ENCODE measurements at regions not wholly inside any gene's neighbourhood (a gene's known extent, or its start where the extent isn't known, plus 50 kb on each side); places are given as distances from the start of the nearest gene placed in this dataset.
"Not testable (repeated sequence)": the region's sequence is repeated elsewhere in the genome, so short reads cannot be mapped to it uniquely, and the experiment has no call there.

- Mint-ChIP-seq H3K9me3 (no peaks in the 10 kb centered on the region), H3K27ac (no peak overlapping the region), H3K27me3 (peaks cover 11% of the 10 kb centered on the region), H3K36me3 (ENCODE audit: low read depth) (no peaks in the 10 kb centered on the region), H3K4me1 (peaks cover 5% of the 10 kb centered on the region), H3K4me3 (no peak overlapping the region)
- ChIA-PET POLR2A (no interaction called here), CTCF (no interaction called here)
- DNase-seq: no peak
These were observed 215.3 kb downstream of the ANAPC1 start for GRCh38 chr2:111668741-111669140.

- Mint-ChIP-seq H3K27me3 (peaks cover 14% of the 10 kb centered on the region), H3K4me3 (no peak overlapping the region), H3K9me3 (no peaks in the 10 kb centered on the region), H3K36me3 (ENCODE audit: low read depth) (no peaks in the 10 kb centered on the region), H3K4me1 (peaks cover 6% of the 10 kb centered on the region), H3K27ac (no peak overlapping the region)
- ChIA-PET CTCF (no interaction called here), POLR2A (no interaction called here)
- no peak for DNase-seq
These were observed 213.9 kb downstream of the ANAPC1 start for GRCh38 chr2:111669928-111670695.

GRCh38 chr2:111670776-111671175 is 213.2 kb downstream of the ANAPC1 start:
- Mint-ChIP-seq H3K36me3 (ENCODE audit: low read depth) (no peaks in the 10 kb centered on the region), H3K4me3 (no peak overlapping the region), H3K27me3 (peaks cover 18% of the 10 kb centered on the region), H3K9me3 (no peaks in the 10 kb centered on the region), H3K4me1 (peaks cover 9% of the 10 kb centered on the region), H3K27ac (no peak overlapping the region)
- ChIA-PET POLR2A (no interaction called here), CTCF (no interaction called here)
- no peak for DNase-seq

GRCh38 chr2:111671426-111672150 is 212.4 kb downstream of the ANAPC1 start:
- Mint-ChIP-seq H3K27me3 (peaks cover 24% of the 10 kb centered on the region), H3K4me3 (no peak overlapping the region), H3K27ac (no peak overlapping the region), H3K4me1 (peaks cover 9% of the 10 kb centered on the region), H3K9me3 (no peaks in the 10 kb centered on the region), H3K36me3 (ENCODE audit: low read depth) (no peaks in the 10 kb centered on the region)
- no peak for DNase-seq
- CTCF ChIA-PET: no interaction called here
- POLR2A ChIA-PET: no interaction called here

- H3K27ac Mint-ChIP-seq; H3K36me3 Mint-ChIP-seq (ENCODE audit: low read depth); H3K4me1 Mint-ChIP-seq; H3K9me3 Mint-ChIP-seq; POLR2A ChIA-PET; DNase-seq; H3K4me3 Mint-ChIP-seq; CTCF ChIA-PET: not testable (repeated sequence)
- peaks cover 26% of the 10 kb centered on the region for H3K27me3 Mint-ChIP-seq
These were observed 211.4 kb downstream of the ANAPC1 start for GRCh38 chr2:111672641-111673040.

GRCh38 chr2:111673526-111673925 is 210.5 kb downstream of the ANAPC1 start:
- ChIA-PET POLR2A (no interaction called here), CTCF (no interaction called here)
- H3K9me3 Mint-ChIP-seq: no peaks in the 10 kb centered on the region
- H3K4me3 Mint-ChIP-seq: no peak overlapping the region
- peaks cover 29% of the 10 kb centered on the region for H3K27me3 Mint-ChIP-seq
- H3K4me1 Mint-ChIP-seq: peaks cover 11% of the 10 kb centered on the region
- no peaks in the 10 kb centered on the region for H3K36me3 Mint-ChIP-seq (ENCODE audit: low read depth)
- no peak for DNase-seq
- H3K27ac Mint-ChIP-seq: no peak overlapping the region

GRCh38 chr2:111675419-111676194 is 208.4 kb downstream of the ANAPC1 start:
- no peak for DNase-seq
- peaks cover 20% of the 10 kb centered on the region for H3K4me1 Mint-ChIP-seq
- no peak overlapping the region for H3K27ac Mint-ChIP-seq
- H3K27me3 Mint-ChIP-seq: peaks cover 36% of the 10 kb centered on the region
- ChIA-PET POLR2A (interaction anchor here (0.8 kb wide), 1 partner anchor 30 kb away, joined by 4 read pairs; no protein-coding TSS in a partner anchor), CTCF (interaction anchor here (1.0 kb wide), 1 partner anchor 17 kb away, joined by 3 read pairs; no protein-coding TSS in a partner anchor)
- peaks cover 2% of the 10 kb centered on the region for H3K9me3 Mint-ChIP-seq
- H3K4me3 Mint-ChIP-seq: no peak overlapping the region
- H3K36me3 Mint-ChIP-seq (ENCODE audit: low read depth): no peaks in the 10 kb centered on the region

- H3K4me1 Mint-ChIP-seq: peaks cover 20% of the 10 kb centered on the region
- no peak overlapping the region for H3K4me3 Mint-ChIP-seq
- H3K27me3 Mint-ChIP-seq: peaks cover 41% of the 10 kb centered on the region
- no peak for DNase-seq
- H3K36me3 Mint-ChIP-seq (ENCODE audit: low read depth): no peaks in the 10 kb centered on the region
- ChIA-PET CTCF (interaction anchor here (1.0 kb wide), 1 partner anchor 16 kb away, joined by 3 read pairs; no protein-coding TSS in a partner anchor), POLR2A (interaction anchor here (0.8 kb wide), 1 partner anchor 30 kb away, joined by 4 read pairs; no protein-coding TSS in a partner anchor)
- H3K27ac Mint-ChIP-seq: no peak overlapping the region
- H3K9me3 Mint-ChIP-seq: peaks cover 3% of the 10 kb centered on the region
These were observed 207.6 kb downstream of the ANAPC1 start for GRCh38 chr2:111676291-111676822.

- no peak for DNase-seq
- H3K27ac Mint-ChIP-seq: no peak overlapping the region
- no peak overlapping the region for H3K4me3 Mint-ChIP-seq
- H3K27me3 Mint-ChIP-seq: peaks cover 51% of the 10 kb centered on the region
- peaks cover 3% of the 10 kb centered on the region for H3K9me3 Mint-ChIP-seq
- POLR2A ChIA-PET: interaction anchor here (1.3 kb wide), 1 partner anchor 1000 kb away, joined by 6 read pairs; the partner anchor contains the start of gene BUB1
- H3K36me3 Mint-ChIP-seq (ENCODE audit: low read depth): no peaks in the 10 kb centered on the region
- H3K4me1 Mint-ChIP-seq: peaks cover 20% of the 10 kb centered on the region
- CTCF ChIA-PET: no interaction called here
These were observed 205.8 kb downstream of the ANAPC1 start for GRCh38 chr2:111678161-111678560.

- no peak for DNase-seq
- Mint-ChIP-seq H3K4me3 (no peak overlapping the region), H3K27ac (no peak overlapping the region), H3K36me3 (ENCODE audit: low read depth) (no peaks in the 10 kb centered on the region), H3K9me3 (peaks cover 3% of the 10 kb centered on the region), H3K4me1 (peaks cover 20% of the 10 kb centered on the region), H3K27me3 (peaks cover 54% of the 10 kb centered on the region)
- POLR2A ChIA-PET: interaction anchor here (0.9 to 1.3 kb wide), 4 partner anchors 16 to 1001 kb away, joined by 3 to 6 read pairs (median 3); partner anchors contain the start of gene BUB1
- CTCF ChIA-PET: no interaction called here
These were observed 205.3 kb downstream of the ANAPC1 start for GRCh38 chr2:111678651-111679050.

- DNase-seq: no peak
- H3K9me3 Mint-ChIP-seq: peaks cover 3% of the 10 kb centered on the region
- H3K36me3 Mint-ChIP-seq (ENCODE audit: low read depth): no peaks in the 10 kb centered on the region
- no peak overlapping the region for H3K4me3 Mint-ChIP-seq
- peaks cover 53% of the 10 kb centered on the region for H3K27me3 Mint-ChIP-seq
- POLR2A ChIA-PET: interaction anchor here (0.9 to 1.3 kb wide), 4 partner anchors 16 to 1001 kb away, joined by 3 to 6 read pairs (median 3); partner anchors contain the start of gene BUB1
- CTCF ChIA-PET: no interaction called here
- no peak overlapping the region for H3K27ac Mint-ChIP-seq
- H3K4me1 Mint-ChIP-seq: peaks cover 20% of the 10 kb centered on the region
These were observed 204.8 kb downstream of the ANAPC1 start for GRCh38 chr2:111679202-111679601.

GRCh38 chr2:111684611-111685010 is 199.4 kb downstream of the ANAPC1 start:
- Mint-ChIP-seq H3K27me3 (peaks cover 40% of the 10 kb centered on the region), H3K4me1 (no peaks in the 10 kb centered on the region)

GRCh38 chr2:111685342-111685741 is 198.7 kb downstream of the ANAPC1 start:
- Mint-ChIP-seq H3K4me3 (no peak overlapping the region), H3K27ac (no peak overlapping the region), H3K4me1 (no peaks in the 10 kb centered on the region), H3K27me3 (peaks cover 34% of the 10 kb centered on the region), H3K36me3 (ENCODE audit: low read depth) (no peaks in the 10 kb centered on the region), H3K9me3 (peaks cover 2% of the 10 kb centered on the region)
- ChIA-PET CTCF (no interaction called here), POLR2A (no interaction called here)
- no peak for DNase-seq

More at GRCh38 chr2:111684611-111685010, 199.4 kb downstream of the ANAPC1 start:
- ChIA-PET POLR2A (no interaction called here), CTCF (no interaction called here)
- no peak overlapping the region for H3K27ac Mint-ChIP-seq
- H3K9me3 Mint-ChIP-seq: peaks cover 2% of the 10 kb centered on the region
- H3K36me3 Mint-ChIP-seq (ENCODE audit: low read depth): no peaks in the 10 kb centered on the region
- DNase-seq: no peak
- H3K4me3 Mint-ChIP-seq: no peak overlapping the region

Measured in activated CD4-positive, alpha-beta memory T cell treated with anti-CD3 and anti-CD28 coated beads, Interleukin-2, amount 10 ng/mL, durations not matched to agents 7 days and 5 days (primary cell).